ENCODE measurements at regions not wholly inside any gene's neighbourhood (a gene's known extent, or its start where the extent isn't known, plus 50 kb on each side); places are given as distances from the start of the nearest gene placed in this dataset.

- CTCF ChIA-PET, result no interaction called here
- H3K27ac Mint-ChIP-seq, result no peak overlapping the region
- Histone ChIP-seq H3K4me2 (replicated peaks; ENCODE audit: low read depth, low read length, poor library complexity, severe bottlenecking) (no peak overlapping the region), H3K4me3 (ENCODE audit: control extremely low read depth in 1 of 5, extremely low read depth in 1 of 5, insufficient read depth in 1 of 5, low read depth in 2 of 5, low read length in 4 of 5) (no peak overlapping the region), H4K20me1 (ENCODE audit: control insufficient read depth, insufficient read depth, low read length, poor library complexity, severe bottlenecking) (no peaks in the 10 kb centered on the region), H3K36me3 (replicated peaks in 1 of 2; ENCODE audit: control extremely low read depth in 1 of 2, control insufficient read depth in 1 of 2, extremely low read depth in 1 of 2, insufficient read depth in 2 of 2, low read length in 1 of 2) (no peaks in the 10 kb centered on the region), H3K27me3 (replicated peaks in 1 of 4; ENCODE audit: control extremely low read depth in 1 of 4, control insufficient read depth in 3 of 4, insufficient read depth in 4 of 4, low read length in 3 of 4) (no peaks in the 10 kb centered on the region), H3K4me1 (ENCODE audit: control insufficient read depth in 2 of 2, insufficient read depth in 2 of 2, low read length in 2 of 2) (no peaks in the 10 kb centered on the region), H3K9me3 (ENCODE audit: control extremely low read depth in 1 of 3, control insufficient read depth in 2 of 3, insufficient read depth in 1 of 3, low read length in 2 of 3) (no peaks in the 10 kb centered on the region), H2AFZ (ENCODE audit: insufficient read depth, low read depth, low read length, poor library complexity, severe bottlenecking) (no peak overlapping the region), H3K79me2 (ENCODE audit: control insufficient read depth, insufficient read depth, low read length) (no peaks in the 10 kb centered on the region), H3K9ac (ENCODE audit: low read length) (no peak overlapping the region), H3K27ac (ENCODE audit: low read length in 2 of 2) (no peak overlapping the region)
- no peaks in the 10 kb centered on the region for H3K9me3 Mint-ChIP-seq (ENCODE audit: insufficient read depth)
- TF ChIP-seq EZH2 (IDR thresholded peaks at IDR 0.05; ENCODE audit: borderline replicate concordance, insufficient read depth, low read depth, low read length, poor library complexity, severe bottlenecking) (no peak), CTCF (IDR thresholded peaks at IDR 0.05) (no peak)
- H3K4me1 Mint-ChIP-seq, result peaks cover 1% of the 10 kb centered on the region
- POLR2A ChIA-PET, result no interaction called here
- ATAC-seq (ENCODE audit: low read depth) (no peak), DNase-seq (no peak)
- H3K27me3 Mint-ChIP-seq, result no peaks in the 10 kb centered on the region
- WGBS (ENCODE audit: insufficient coverage), result 44% methylated on average over 1 of the region's 3 CpGs
- intact Hi-C loops (cut with micrococcal nuclease), result no loop called here
- no peak overlapping the region for H3K4me3 Mint-ChIP-seq
Measured at GRCh38 chr2:155145758-155146229, 447.3 kb downstream of the KCNJ3 start.

DNA sequence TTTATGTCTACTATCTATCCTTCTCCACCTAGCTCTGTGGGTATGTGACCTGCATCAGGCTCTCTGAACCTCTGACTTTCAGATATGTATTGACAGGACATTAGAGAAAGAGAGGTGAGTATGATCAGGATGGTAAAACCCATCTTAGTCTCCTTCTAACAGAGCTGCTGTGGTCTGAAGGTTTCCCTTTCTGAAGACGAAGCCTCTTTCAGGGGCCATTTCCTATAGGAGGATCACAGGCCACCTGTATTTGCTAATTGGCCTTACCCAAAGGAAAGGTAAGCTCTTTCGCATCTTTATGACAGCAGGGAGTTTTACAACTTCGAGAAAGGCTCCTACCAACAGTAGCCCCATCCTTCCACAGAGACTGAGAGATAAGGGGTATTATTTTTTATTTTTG is 442.9 kb downstream of the KCNJ3 start:
- no peak overlapping the region for H3K4me2 ChIP-seq (replicated peaks; ENCODE audit: low read depth, low read length, poor library complexity, severe bottlenecking)
- CTCF ChIA-PET, result no interaction called here
- no peak overlapping the region for H3K4me3 ChIP-seq (ENCODE audit: control extremely low read depth in 1 of 5, extremely low read depth in 1 of 5, insufficient read depth in 1 of 5, low read depth in 2 of 5, low read length in 4 of 5)
- Mint-ChIP-seq H3K4me1 (no peaks in the 10 kb centered on the region), H3K9me3 (ENCODE audit: insufficient read depth) (no peaks in the 10 kb centered on the region), H3K4me3 (no peak overlapping the region), H3K27me3 (no peaks in the 10 kb centered on the region), H3K27ac (no peak overlapping the region)
- no peaks in the 10 kb centered on the region for H3K4me1 ChIP-seq (ENCODE audit: control insufficient read depth in 2 of 2, insufficient read depth in 2 of 2, low read length in 2 of 2)
- no peaks in the 10 kb centered on the region for H3K79me2 ChIP-seq (ENCODE audit: control insufficient read depth, insufficient read depth, low read length)
- POLR2A ChIA-PET, result no interaction called here
- intact Hi-C loops (cut with micrococcal nuclease), result no loop called here
- H2AFZ ChIP-seq (ENCODE audit: insufficient read depth, low read depth, low read length, poor library complexity, severe bottlenecking), result no peak overlapping the region
- no peak for ATAC-seq (ENCODE audit: low read depth)
- WGBS (ENCODE audit: insufficient coverage), result 60% methylated on average over 1 of the region's 3 CpGs
- no peaks in the 10 kb centered on the region for H4K20me1 ChIP-seq (ENCODE audit: control insufficient read depth, insufficient read depth, low read length, poor library complexity, severe bottlenecking)
- no peaks in the 10 kb centered on the region for H3K9me3 ChIP-seq (ENCODE audit: control extremely low read depth in 1 of 3, control insufficient read depth in 2 of 3, insufficient read depth in 1 of 3, low read length in 2 of 3)
- no peak for TF ChIP-seq CTCF (IDR thresholded peaks at IDR 0.05)
- TF ChIP-seq EZH2 (IDR thresholded peaks at IDR 0.05; ENCODE audit: borderline replicate concordance, insufficient read depth, low read depth, low read length, poor library complexity, severe bottlenecking), result no peak
- DNase-seq, result no peak
- H3K9ac ChIP-seq (ENCODE audit: low read length), result no peak overlapping the region
- H3K36me3 ChIP-seq (replicated peaks in 1 of 2; ENCODE audit: control extremely low read depth in 1 of 2, control insufficient read depth in 1 of 2, extremely low read depth in 1 of 2, insufficient read depth in 2 of 2, low read length in 1 of 2), result no peaks in the 10 kb centered on the region
- H3K27me3 ChIP-seq (replicated peaks in 1 of 4; ENCODE audit: control extremely low read depth in 1 of 4, control insufficient read depth in 3 of 4, insufficient read depth in 4 of 4, low read length in 3 of 4), result no peaks in the 10 kb centered on the region
- no peak overlapping the region for H3K27ac ChIP-seq (ENCODE audit: low read length in 2 of 2)

Measured in B cell (primary cell).